ENCODE measurements at regions not wholly inside any gene's neighbourhood (a gene's known extent, or its start where the extent isn't known, plus 50 kb on each side); places are given as distances from the start of the nearest gene placed in this dataset.
A peak's percentile ranks its signal among the peaks of the same experiment; 100 is the strongest.

DNA sequence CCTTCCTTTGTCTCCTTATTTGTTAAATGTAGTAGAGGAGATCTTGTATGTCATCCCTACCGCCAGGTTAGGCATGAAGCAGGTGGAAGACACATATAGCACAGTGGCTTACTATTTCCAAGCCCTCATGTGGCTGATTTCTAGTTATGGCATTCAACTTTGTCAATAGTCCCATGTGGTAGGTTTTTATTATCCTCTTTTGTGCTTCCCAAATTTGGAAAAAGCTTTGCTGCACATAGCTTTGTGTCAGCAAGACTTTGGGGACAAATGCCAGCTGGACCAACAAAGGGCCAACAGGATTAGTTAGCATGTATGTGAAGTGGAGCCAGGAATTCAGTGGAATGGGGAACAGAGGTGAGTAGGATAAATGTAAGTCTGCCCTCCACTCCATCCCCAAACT is 276.3 kb downstream of the PSAT1 start:
- Histone ChIP-seq H3K27me3 (replicated peaks; ENCODE audit: insufficient read depth) (peaks cover 5% of the 10 kb centered on the region; the same call in 1 of the 2 replicates), H3K4me1 (ENCODE audit: insufficient read depth) (no peaks in the 10 kb centered on the region), H3F3A (ENCODE audit: insufficient read depth) (no peaks in the 10 kb centered on the region), H4K20me1 (ENCODE audit: insufficient read depth) (no peaks in the 10 kb centered on the region), H3K27ac (no peak overlapping the region), H3K4me2 (ENCODE audit: unreplicated experiment) (no peak overlapping the region), H3K36me3 (ENCODE audit: low read depth) (no peaks in the 10 kb centered on the region), H3K9me3 (ENCODE audit: low read depth) (no peaks in the 10 kb centered on the region), H2AFZ (no peak overlapping the region), H3K9ac (no peak overlapping the region), H3K9me2 (ENCODE audit: insufficient read depth) (no peaks in the 10 kb centered on the region), H3K4me3 (no peak overlapping the region), H3K79me2 (ENCODE audit: insufficient read depth) (no peaks in the 10 kb centered on the region)
- TF ChIP-seq EZH2phosphoT487 (IDR thresholded peaks at IDR 0.05; ENCODE audit: insufficient read depth, low read depth): no peak
- 15 to 31% methylated on average over 1 of the region's 1 CpG for WGBS, 2 experiments (ENCODE audit: low coverage in 1 of 2, low lambda C conversion rate in 2 of 2, missing lambda C conversion rate in 2 of 2)
- DNase-seq: no peak
- in situ Hi-C loops (cut with MboI): no loop called here

- H2AFZ ChIP-seq: no peak overlapping the region
- no peaks in the 10 kb centered on the region for H3K9me3 ChIP-seq (ENCODE audit: low read depth)
- no peaks in the 10 kb centered on the region for H3K9me2 ChIP-seq (ENCODE audit: insufficient read depth)
- 82 to 83% methylated on average over 4 of the region's 4 CpGs for WGBS, 2 experiments (ENCODE audit: low coverage in 1 of 2, low lambda C conversion rate in 2 of 2, missing lambda C conversion rate in 2 of 2)
- H3F3A ChIP-seq (ENCODE audit: insufficient read depth): no peaks in the 10 kb centered on the region
- H3K36me3 ChIP-seq (ENCODE audit: low read depth): no peaks in the 10 kb centered on the region
- no peaks in the 10 kb centered on the region for H3K79me2 ChIP-seq (ENCODE audit: insufficient read depth)
- no peak overlapping the region for H3K4me2 ChIP-seq (ENCODE audit: unreplicated experiment)
- in situ Hi-C loops (cut with MboI): no loop called here
- no peak overlapping the region for H3K27ac ChIP-seq
- TF ChIP-seq EZH2 (IDR thresholded peaks at IDR 0.05; ENCODE audit: insufficient read depth, poor library complexity, severe bottlenecking) (no peak), EZH2phosphoT487 (IDR thresholded peaks at IDR 0.05; ENCODE audit: insufficient read depth, low read depth) (no peak)
- H3K9ac ChIP-seq: no peak overlapping the region
- no peak overlapping the region for H3K4me3 ChIP-seq
- peaks cover 5% of the 10 kb centered on the region; the same call in 1 of the 2 replicates for H3K27me3 ChIP-seq (replicated peaks; ENCODE audit: insufficient read depth)
- DNase-seq: no peak
- H3K4me1 ChIP-seq (ENCODE audit: insufficient read depth): no peaks in the 10 kb centered on the region
- H4K20me1 ChIP-seq (ENCODE audit: insufficient read depth): no peaks in the 10 kb centered on the region
Observed at GRCh38 chr9:78573669-78574068, 276.7 kb downstream of the PSAT1 start.

GRCh38 chr9:78574354-78575045 is 277.6 kb downstream of the PSAT1 start:
- no peaks in the 10 kb centered on the region for H4K20me1 ChIP-seq (ENCODE audit: insufficient read depth)
- no peak overlapping the region for H3K4me3 ChIP-seq
- no peak for DNase-seq
- peaks cover 5% of the 10 kb centered on the region; the same call in 1 of the 2 replicates for H3K27me3 ChIP-seq (replicated peaks; ENCODE audit: insufficient read depth)
- H3K4me1 ChIP-seq (ENCODE audit: insufficient read depth): no peaks in the 10 kb centered on the region
- H3K36me3 ChIP-seq (ENCODE audit: low read depth): no peaks in the 10 kb centered on the region
- no peak overlapping the region for H3K4me2 ChIP-seq (ENCODE audit: unreplicated experiment)
- no peak overlapping the region for H3K9ac ChIP-seq
- in situ Hi-C loops (cut with MboI): no loop called here
- H3K27ac ChIP-seq: no peak overlapping the region
- no peaks in the 10 kb centered on the region for H3K9me2 ChIP-seq (ENCODE audit: insufficient read depth)
- H3K9me3 ChIP-seq (ENCODE audit: low read depth): no peaks in the 10 kb centered on the region
- no peaks in the 10 kb centered on the region for H3F3A ChIP-seq (ENCODE audit: insufficient read depth)
- WGBS, 2 experiments (ENCODE audit: low coverage in 1 of 2, low lambda C conversion rate in 2 of 2, missing lambda C conversion rate in 2 of 2): 22 to 26% methylated on average over 7 of the region's 7 CpGs
- peak overlapping the region; percentile 58; the same call in 1 of the 2 replicates for H2AFZ ChIP-seq
- H3K79me2 ChIP-seq (ENCODE audit: insufficient read depth): no peaks in the 10 kb centered on the region
- no peak for TF ChIP-seq EZH2phosphoT487 (IDR thresholded peaks at IDR 0.05; ENCODE audit: insufficient read depth, low read depth)
- TF ChIP-seq EZH2 (IDR thresholded peaks at IDR 0.05; ENCODE audit: insufficient read depth, poor library complexity, severe bottlenecking): no peak

DNA sequence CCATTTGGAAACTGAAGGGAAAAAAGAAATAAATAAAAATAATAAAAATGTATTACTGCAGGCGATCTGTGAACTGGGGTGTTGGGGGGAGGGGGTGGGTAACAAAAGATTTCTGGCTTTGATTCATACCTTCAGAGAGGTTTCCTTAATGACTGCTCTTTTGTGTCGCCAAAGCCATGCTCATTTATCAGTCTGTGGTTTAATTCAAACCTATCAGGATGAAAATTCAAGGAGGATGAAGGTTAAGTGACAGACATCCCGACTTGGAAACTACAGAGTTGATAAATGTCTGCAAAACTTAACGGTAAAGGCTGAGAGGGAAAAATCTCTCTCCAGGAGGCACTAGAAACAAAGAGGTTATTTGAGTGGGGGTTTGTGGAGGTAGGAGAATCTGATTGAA is 278.2 kb downstream of the PSAT1 start:
- no peak overlapping the region for H3K4me2 ChIP-seq (ENCODE audit: unreplicated experiment)
- WGBS, 2 experiments (ENCODE audit: low coverage in 1 of 2, low lambda C conversion rate in 2 of 2, missing lambda C conversion rate in 2 of 2): 42 to 45% methylated on average over 4 of the region's 4 CpGs
- no peaks in the 10 kb centered on the region for H3K4me1 ChIP-seq (ENCODE audit: insufficient read depth)
- DNase-seq: no peak
- H3F3A ChIP-seq (ENCODE audit: insufficient read depth): no peaks in the 10 kb centered on the region
- no peaks in the 10 kb centered on the region for H3K9me3 ChIP-seq (ENCODE audit: low read depth)
- H3K36me3 ChIP-seq (ENCODE audit: low read depth): no peaks in the 10 kb centered on the region
- TF ChIP-seq EZH2phosphoT487 (IDR thresholded peaks at IDR 0.05; ENCODE audit: insufficient read depth, low read depth): no peak
- no peak for TF ChIP-seq EZH2 (IDR thresholded peaks at IDR 0.05; ENCODE audit: insufficient read depth, poor library complexity, severe bottlenecking)
- H3K27me3 ChIP-seq (replicated peaks; ENCODE audit: insufficient read depth): peaks cover 5% of the 10 kb centered on the region; the same call in 1 of the 2 replicates
- H3K27ac ChIP-seq: no peak overlapping the region
- no peaks in the 10 kb centered on the region for H3K79me2 ChIP-seq (ENCODE audit: insufficient read depth)
- H3K9ac ChIP-seq: no peak overlapping the region
- in situ Hi-C loops (cut with MboI): no loop called here
- no peak overlapping the region for H3K4me3 ChIP-seq
- no peak overlapping the region for H2AFZ ChIP-seq
- H4K20me1 ChIP-seq (ENCODE audit: insufficient read depth): no peaks in the 10 kb centered on the region
- no peaks in the 10 kb centered on the region for H3K9me2 ChIP-seq (ENCODE audit: insufficient read depth)

Data from GM23248 (cell line).